HEK293 (cell line): ENCODE measurements at regions not wholly inside any gene's neighbourhood (a gene's known extent, or its start where the extent isn't known, plus 50 kb on each side); places are given as distances from the start of the nearest gene placed in this dataset.

ENCODE experiments used
- CTCF ChIA-PET: fragments of 350-600 bp; formaldehyde crosslinking; extraction: SDS; loops from one replicate; lab custom pipeline; 2021; ENCODE audit warnings: antibody characterized with exemption; lab: Yijun Ruan, JAX
- POLR2A ChIA-PET: fragments of 300-600 bp; formaldehyde crosslinking; extraction: SDS; loops from one replicate; lab custom pipeline; 2020; ENCODE audit warnings: antibody characterized with exemption, inconsistent platforms; lab: Yijun Ruan, JAX
- H3K27ac ChIP-seq: fragments of 200-500 bp; sonication (Bioruptor generic); 2 replicates; pipeline ENCODE4 v1.5.1; 2014; ENCODE audit warnings: low read depth, low read length, control low read depth, inconsistent platforms; ENCODE audit errors: extremely low read depth
- H3K36me3 ChIP-seq, 2 experiments: fragments of 200-500 bp in 1 of 2; sonication (Bioruptor generic) in 1 of 2; 1 replicate in 1 of 2; 2 replicates in 1 of 2; pipeline ENCODE4 v1.5.1; 2014 to 2017; ENCODE audit warnings: inconsistent platforms in 2 of 2, low read length in 2 of 2; ENCODE audit not compliant: control insufficient read depth in 2 of 2, insufficient read depth in 1 of 2
- H3K4me1 ChIP-seq: fragments of 200-500 bp; sonication (Bioruptor generic); 2 replicates; pipeline ENCODE4 v1.5.1; 2014; ENCODE audit warnings: mild to moderate bottlenecking, low read length, inconsistent platforms; ENCODE audit not compliant: control insufficient read depth, insufficient read depth
- H3K4me3 ChIP-seq: 2 replicates; pipeline ENCODE4 v1.5.1; 2011; ENCODE audit warnings: low read depth, mild to moderate bottlenecking, control low read depth, low read length, moderate library complexity
- H3K9me3 ChIP-seq: fragments of 200-500 bp; sonication (Bioruptor generic); 2 replicates; pipeline ENCODE4 v1.5.1; 2014; ENCODE audit warnings: low read depth, low read length, inconsistent platforms; ENCODE audit not compliant: control insufficient read depth, insufficient read depth
- HIC1 ChIP-seq: fragments of 450-650 bp; formaldehyde crosslinking; IDR thresholded peaks from 2 replicates; pipeline ENCODE4 v1.5.1; 2016; ENCODE audit warnings: missing biosample characterization, missing genetic modification characterization
- HOXA7 ChIP-seq: sonication (generic); formaldehyde crosslinking; IDR thresholded peaks from 2 replicates; pipeline ENCODE4 v1.8.1; 2022; ENCODE audit warnings: missing genetic modification reagents, borderline replicate concordance
- KLF1 ChIP-seq: fragments of 450-650 bp; formaldehyde crosslinking; IDR thresholded peaks from 2 replicates; pipeline ENCODE4 v1.5.1; 2016; ENCODE audit warnings: missing biosample characterization, missing genetic modification characterization
- PATZ1 ChIP-seq: fragments of 450-650 bp; formaldehyde crosslinking; IDR thresholded peaks from 2 replicates; pipeline ENCODE4 v1.5.1; 2016; ENCODE audit warnings: missing biosample characterization, missing genetic modification characterization
- REPIN1 ChIP-seq: fragments of 450-650 bp; formaldehyde crosslinking; IDR thresholded peaks from 2 replicates; pipeline ENCODE4 v1.5.1; 2017; ENCODE audit warnings: missing biosample characterization, missing genetic modification characterization, low read depth
- WT1 ChIP-seq: fragments of 450-650 bp; formaldehyde crosslinking; IDR thresholded peaks from 2 replicates; pipeline ENCODE4 v1.5.1; 2016; ENCODE audit warnings: missing biosample characterization, missing genetic modification characterization
- YY1 ChIP-seq: fragments of 450-650 bp; formaldehyde crosslinking; IDR thresholded peaks from 2 replicates; pipeline ENCODE4 v1.5.1; 2018; ENCODE audit warnings: missing biosample characterization, missing genetic modification characterization
- ZBTB17 ChIP-seq: fragments of 450-650 bp; formaldehyde crosslinking; IDR thresholded peaks from 2 replicates; pipeline ENCODE4 v1.5.1; 2016; ENCODE audit warnings: missing biosample characterization, missing genetic modification characterization
- ZBTB20 ChIP-seq: fragments of 450-650 bp; formaldehyde crosslinking; IDR thresholded peaks from 2 replicates; pipeline ENCODE4 v1.5.1; 2016; ENCODE audit warnings: missing biosample characterization, missing genetic modification characterization
- ZBTB21 ChIP-seq: fragments of 450-650 bp; formaldehyde crosslinking; IDR thresholded peaks from 2 replicates; pipeline ENCODE4 v1.5.1; 2017; ENCODE audit warnings: missing biosample characterization, missing genetic modification characterization
- ZFP41 ChIP-seq: fragments of 450-650 bp; formaldehyde crosslinking; IDR thresholded peaks from 2 replicates; pipeline ENCODE4 v1.5.1; 2016; ENCODE audit warnings: missing biosample characterization, missing genetic modification characterization, borderline replicate concordance
- ZNF10 ChIP-seq: fragments of 450-650 bp; formaldehyde crosslinking; IDR thresholded peaks from 2 replicates; pipeline ENCODE4 v1.5.1; 2017; ENCODE audit warnings: missing biosample characterization, missing genetic modification characterization
- ZNF175 ChIP-seq: fragments of 450-650 bp; formaldehyde crosslinking; IDR thresholded peaks from 2 replicates; pipeline ENCODE4 v1.5.1; 2016; ENCODE audit warnings: missing biosample characterization, missing genetic modification characterization
- ZNF184 ChIP-seq: fragments of 450-650 bp; IDR thresholded peaks from 2 replicates; pipeline ENCODE4 v1.5.1; 2018; ENCODE audit warnings: missing biosample characterization, mild to moderate bottlenecking, missing genetic modification characterization
- ZNF280D ChIP-seq: fragments of 450-650 bp; formaldehyde crosslinking; IDR thresholded peaks from 2 replicates; pipeline ENCODE4 v1.5.1; 2016; ENCODE audit warnings: missing biosample characterization, missing genetic modification characterization
- ZNF362 ChIP-seq: fragments of 450-650 bp; formaldehyde crosslinking; IDR thresholded peaks from 2 replicates; pipeline ENCODE4 v1.5.1; 2016; ENCODE audit warnings: missing biosample characterization, missing genetic modification characterization
- ZNF521 ChIP-seq: fragments of 450-650 bp; formaldehyde crosslinking; IDR thresholded peaks from 2 replicates; pipeline ENCODE4 v1.5.1; 2017; ENCODE audit warnings: missing biosample characterization, mild to moderate bottlenecking, missing genetic modification characterization
- ZNF548 ChIP-seq: fragments of 450-650 bp; formaldehyde crosslinking; IDR thresholded peaks from 2 replicates; pipeline ENCODE4 v1.5.1; 2016; ENCODE audit warnings: missing biosample characterization, missing genetic modification characterization
- ZNF600 ChIP-seq: fragments of 450-650 bp; formaldehyde crosslinking; IDR thresholded peaks from 2 replicates; pipeline ENCODE4 v1.5.1; 2016; ENCODE audit warnings: missing biosample characterization, missing genetic modification characterization
- ZNF610 ChIP-seq: fragments of 450-650 bp; formaldehyde crosslinking; IDR thresholded peaks from 2 replicates; pipeline ENCODE4 v1.5.1; 2016; ENCODE audit warnings: missing biosample characterization, missing genetic modification characterization, borderline replicate concordance
- ZNF660 ChIP-seq: fragments of 450-650 bp; IDR thresholded peaks from 2 replicates; pipeline ENCODE4 v1.5.1; 2018; ENCODE audit warnings: missing biosample characterization, mild to moderate bottlenecking, missing genetic modification characterization
- ZNF704 ChIP-seq: fragments of 450-650 bp; formaldehyde crosslinking; IDR thresholded peaks from 2 replicates; pipeline ENCODE4 v1.5.1; 2016; ENCODE audit warnings: missing biosample characterization, missing genetic modification characterization
- ZNF843 ChIP-seq: fragments of 450-650 bp; formaldehyde crosslinking; IDR thresholded peaks from 2 replicates; pipeline ENCODE4 v1.5.1; 2016; ENCODE audit warnings: missing biosample characterization, missing genetic modification characterization
- ZSCAN5A ChIP-seq: fragments of 450-650 bp; formaldehyde crosslinking; IDR thresholded peaks from 2 replicates; pipeline ENCODE4 v1.5.1; 2016; ENCODE audit warnings: missing biosample characterization, missing genetic modification characterization
- TF ChIP-seq, protein P1 (sequence below): fragments of 450-650 bp; formaldehyde crosslinking; IDR thresholded peaks from 2 replicates; pipeline ENCODE4 v1.5.1; 2016; ENCODE audit warnings: missing biosample characterization, missing genetic modification characterization

GRCh38 chr3:77709155-77709554, 669.3 kb downstream of the ROBO2 start:
- Histone ChIP-seq H3K27ac (no peak overlapping the region), H3K4me3 (no peak overlapping the region), H3K36me3 (no peaks in the 10 kb centered on the region), H3K9me3 (no peaks in the 10 kb centered on the region), H3K4me1 (no peaks in the 10 kb centered on the region)
- CTCF ChIA-PET = interaction anchor here (0.6 kb wide), 1 partner anchor 951 kb away, joined by 3 read pairs; no protein-coding TSS in a partner anchor
- POLR2A ChIA-PET = no interaction called here
- TF ChIP-seq ZNF362 (tag by site-specific recombination) = no peak
- TF ChIP-seq REPIN1 = no peak
- TF ChIP-seq ZFP41 = no peak
- TF ChIP-seq ZNF600 (tag by site-specific recombination) = no peak
- TF ChIP-seq WT1 (tag by site-specific recombination) = no peak
- no peak for TF ChIP-seq YY1 (tag by site-specific recombination)
- no peak for TF ChIP-seq ZSCAN5A (tag by site-specific recombination)
- TF ChIP-seq PATZ1 (tag by site-specific recombination) = no peak
- TF ChIP-seq ZNF175 (tag by site-specific recombination) = no peak
- TF ChIP-seq ZNF843 (tag by site-specific recombination) = no peak
- TF ChIP-seq ZBTB20 (tag by site-specific recombination) = no peak
- TF ChIP-seq ZNF548 (tag by site-specific recombination) = no peak
- TF ChIP-seq ZNF704 (tag by site-specific recombination) = no peak
- no peak for TF ChIP-seq ZNF184 (tag by site-specific recombination)
- no peak for TF ChIP-seq KLF1 (tag by site-specific recombination)
- TF ChIP-seq HIC1 (tag by site-specific recombination) = no peak
- TF ChIP-seq ZNF610 (tag by site-specific recombination) = no peak

DNA sequence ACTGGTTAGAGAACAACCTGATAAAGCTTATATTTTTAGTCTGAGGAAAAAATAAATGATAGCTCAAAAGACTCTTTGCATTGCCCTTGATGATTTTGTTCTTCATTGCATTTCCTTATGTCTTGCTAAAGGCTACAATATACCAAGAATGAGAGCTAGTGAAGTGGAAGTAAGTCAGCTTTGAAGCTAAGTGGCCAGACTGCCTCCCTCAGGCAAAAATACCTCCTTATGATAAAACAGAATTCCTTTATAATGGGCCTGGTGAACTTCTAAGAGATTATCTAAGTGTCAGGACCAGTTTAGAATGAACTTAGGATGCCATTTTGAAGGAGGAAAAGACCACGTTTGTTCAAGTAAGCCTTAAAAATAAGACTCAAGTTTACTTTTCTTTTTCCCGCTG, 678.4 kb downstream of the ROBO2 start:
- CTCF ChIA-PET = no interaction called here
- no peaks in the 10 kb centered on the region for H3K9me3 ChIP-seq
- H3K36me3 ChIP-seq = no peaks in the 10 kb centered on the region
- H3K4me1 ChIP-seq = no peaks in the 10 kb centered on the region
- no peak overlapping the region for H3K27ac ChIP-seq
- H3K4me3 ChIP-seq = no peak overlapping the region
- POLR2A ChIA-PET = no interaction called here
- TF ChIP-seq ZBTB17 (tag by site-specific recombination) = no peak
- TF ChIP-seq ZNF10 (tag by site-specific recombination) = no peak
- no peak for TF ChIP-seq ZNF660
- TF ChIP-seq, protein P1, sequence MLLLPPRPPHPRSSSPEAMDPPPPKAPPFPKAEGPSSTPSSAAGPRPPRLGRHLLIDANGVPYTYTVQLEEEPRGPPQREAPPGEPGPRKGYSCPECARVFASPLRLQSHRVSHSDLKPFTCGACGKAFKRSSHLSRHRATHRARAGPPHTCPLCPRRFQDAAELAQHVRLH (tag by site-specific recombination) = no peak
- TF ChIP-seq ZNF280D (tag by site-specific recombination) = no peak
- TF ChIP-seq ZNF521 = no peak
- no peak for TF ChIP-seq ZBTB21 (tag by site-specific recombination)
- TF ChIP-seq HOXA7 (CRISPR knock-in tag) = no peak
